LNCAP (cell line): ENCODE measurements at regions not wholly inside any gene's neighbourhood (a gene's known extent, or its start where the extent isn't known, plus 50 kb on each side); places are given as distances from the start of the nearest gene placed in this dataset.

Experiments used
- CTCF ChIP-seq: fragments of 450-650 bp; IDR thresholded peaks from 2 replicates; pipeline ENCODE4 v1.5.1; 2017; ENCODE audit warnings: mild to moderate bottlenecking

- no peak for TF ChIP-seq CTCF
Measured at GRCh38 chr10:4241724-4242345, 456.8 kb upstream of the KLF6 start.

GRCh38 chr10:4240608-4241197 lies 455.7 kb upstream of the KLF6 start:
- TF ChIP-seq CTCF: no peak

GRCh38 chr10:4239186-4239585 lies 454.2 kb upstream of the KLF6 start:
- TF ChIP-seq CTCF: no peak

GRCh38 chr10:4234661-4235060 lies 449.7 kb upstream of the KLF6 start:
- TF ChIP-seq CTCF: no peak

- no peak for TF ChIP-seq CTCF
Measured at GRCh38 chr10:4231439-4231838, 446.4 kb upstream of the KLF6 start.

- TF ChIP-seq CTCF: no peak
Measured at GRCh38 chr10:4230036-4230435, 445.0 kb upstream of the KLF6 start.

- TF ChIP-seq CTCF: no peak
Measured at GRCh38 chr10:4229106-4229505, 444.1 kb upstream of the KLF6 start.

- no peak for TF ChIP-seq CTCF
Measured at GRCh38 chr10:4227586-4227985, 442.6 kb upstream of the KLF6 start.
